T-helper 22 cell (primary cell): ENCODE measurements at regions not wholly inside any gene's neighbourhood (a gene's known extent, or its start where the extent isn't known, plus 50 kb on each side); places are given as distances from the start of the nearest gene placed in this dataset.
"Not testable (repeated sequence)": the region's sequence is repeated elsewhere in the genome, so short reads cannot be mapped to it uniquely, and the experiment has no call there.

Source experiments
- DNase-seq: peaks from one replicate; pipeline ENCODE4 v3.0.0-alpha.2; 2020; ENCODE audit warnings: low read depth

GRCh38 chr12:90208379-90208778 is 499.7 kb upstream of the ATP2B1 start:
- not testable (repeated sequence) for DNase-seq

GRCh38 chr12:90207799-90208198 is 499.2 kb upstream of the ATP2B1 start:
- DNase-seq: no peak

- DNase-seq: no peak
Observed at GRCh38 chr12:90205165-90205564, 496.5 kb upstream of the ATP2B1 start.

- DNase-seq: no peak
Observed at GRCh38 chr12:90203556-90203955, 494.9 kb upstream of the ATP2B1 start.

GRCh38 chr12:90199006-90199405 is 490.4 kb upstream of the ATP2B1 start:
- DNase-seq: no peak

GRCh38 chr12:90193500-90193899 is 484.9 kb upstream of the ATP2B1 start:
- DNase-seq: no peak

GRCh38 chr12:90188857-90189256 is 480.2 kb upstream of the ATP2B1 start:
- no peak for DNase-seq

- no peak for DNase-seq
Observed at GRCh38 chr12:90183201-90183600, 474.6 kb upstream of the ATP2B1 start.

- no peak for DNase-seq
Observed at GRCh38 chr12:90181216-90181615, 472.6 kb upstream of the ATP2B1 start.

GRCh38 chr12:90174956-90175355 is 466.3 kb upstream of the ATP2B1 start:
- DNase-seq: no peak

GRCh38 chr12:90174198-90174510 is 465.5 kb upstream of the ATP2B1 start:
- DNase-seq: no peak

GRCh38 chr12:90173499-90174197 is 465.0 kb upstream of the ATP2B1 start:
- DNase-seq: no peak

GRCh38 chr12:90172524-90172923 is 463.9 kb upstream of the ATP2B1 start:
- DNase-seq: no peak

GRCh38 chr12:90170740-90171139 is 462.1 kb upstream of the ATP2B1 start:
- DNase-seq: no peak

- no peak for DNase-seq
Observed at GRCh38 chr12:90167518-90168208, 459.0 kb upstream of the ATP2B1 start.

- no peak for DNase-seq
Observed at GRCh38 chr12:90166671-90167070, 458.0 kb upstream of the ATP2B1 start.

- no peak for DNase-seq
Observed at GRCh38 chr12:90166012-90166411, 457.4 kb upstream of the ATP2B1 start.

- DNase-seq: no peak
Observed at GRCh38 chr12:90163975-90164374, 455.3 kb upstream of the ATP2B1 start.

- DNase-seq: no peak
Observed at GRCh38 chr12:90153827-90154226, 445.2 kb upstream of the ATP2B1 start.

- no peak for DNase-seq
Observed at GRCh38 chr12:90152897-90153624, 444.4 kb upstream of the ATP2B1 start.

- DNase-seq: no peak
Observed at GRCh38 chr12:90151491-90152015, 442.9 kb upstream of the ATP2B1 start.

GRCh38 chr12:90149453-90149852 is 440.8 kb upstream of the ATP2B1 start:
- no peak for DNase-seq
